OCI-LY3 (cell line): ENCODE measurements at regions not wholly inside any gene's neighbourhood (a gene's known extent, or its start where the extent isn't known, plus 50 kb on each side); places are given as distances from the start of the nearest gene placed in this dataset.

Experiments
- CTCF ChIP-seq: fragments of 200-600, 300-600 bp; sonication (generic); IDR thresholded peaks from 2 replicates; pipeline ENCODE4 v1.5.1; 2014; ENCODE audit warnings: antibody characterized with exemption, low read length, low read depth
- EZH2phosphoT487 ChIP-seq: fragments of 200-600 bp; shearing (Covaris generic); IDR thresholded peaks from 2 replicates; pipeline ENCODE4 v1.6.1; 2018; ENCODE audit warnings: antibody characterized with exemption, mixed run types, low read depth

- TF ChIP-seq CTCF = no peak
- TF ChIP-seq EZH2phosphoT487 = no peak
Observed at GRCh38 chr2:100645695-100646429, 83.1 kb downstream of the PDCL3 start.
